H9 (cell line): ENCODE measurements at regions not wholly inside any gene's neighbourhood (a gene's known extent, or its start where the extent isn't known, plus 50 kb on each side); places are given as distances from the start of the nearest gene placed in this dataset.

ENCODE experiments used
- DNase-seq: peaks from one replicate; pipeline ENCODE4 v3.0.0-alpha.2; 2017
- H2AFZ ChIP-seq: one replicate; pipeline ENCODE4 v1.6.1; 2013; ENCODE audit warnings: mild to moderate bottlenecking, low read length, control low read depth, moderate library complexity
- H2AK5ac ChIP-seq: 2 replicates; pipeline ENCODE4 v1.6.1; 2013; ENCODE audit warnings: low read length, control low read depth, mixed read lengths; ENCODE audit not compliant: insufficient read length
- H2BK120ac ChIP-seq: one replicate; pipeline ENCODE4 v1.6.1; 2013; ENCODE audit warnings: low read depth, mild to moderate bottlenecking, low read length, control low read depth, inconsistent platforms; ENCODE audit not compliant: poor library complexity, severe bottlenecking
- H2BK12ac ChIP-seq: 2 replicates; pipeline ENCODE4 v1.6.1; 2013; ENCODE audit warnings: low read length, control low read depth, mixed read lengths, low read depth; ENCODE audit not compliant: insufficient read length
- H2BK15ac ChIP-seq: 2 replicates; pipeline ENCODE4 v1.6.1; 2013; ENCODE audit warnings: low read depth, low read length, control low read depth
- H2BK20ac ChIP-seq: one replicate; pipeline ENCODE4 v1.6.1; 2013; ENCODE audit warnings: low read depth, mild to moderate bottlenecking, low read length, control low read depth, inconsistent platforms; ENCODE audit not compliant: poor library complexity, severe bottlenecking
- H2BK5ac ChIP-seq: 2 replicates; pipeline ENCODE4 v1.6.1; 2013; ENCODE audit warnings: low read length, control low read depth, mixed read lengths; ENCODE audit not compliant: insufficient read length
- H3K14ac ChIP-seq: 2 replicates; pipeline ENCODE4 v1.6.1; 2013; ENCODE audit warnings: low read length, control low read depth; ENCODE audit not compliant: insufficient read depth
- H3K18ac ChIP-seq: 2 replicates; pipeline ENCODE4 v1.6.1; 2013; ENCODE audit warnings: low read depth, mild to moderate bottlenecking, mixed read lengths, low read length, control low read depth; ENCODE audit not compliant: insufficient read length
- H3K23ac ChIP-seq: 2 replicates; pipeline ENCODE4 v1.6.1; 2013; ENCODE audit warnings: low read length, control low read depth, mixed read lengths, low read depth; ENCODE audit not compliant: insufficient read length
- H3K23me2 ChIP-seq: 2 replicates; pipeline ENCODE4 v1.6.1; 2013; ENCODE audit warnings: low read depth, mild to moderate bottlenecking, mixed read lengths, low read length, control low read depth; ENCODE audit not compliant: insufficient read length, poor library complexity, severe bottlenecking
- H3K27ac ChIP-seq: 2 replicates; pipeline ENCODE4 v1.5.1; 2013; ENCODE audit warnings: low read length, control low read depth, mixed read lengths, low read depth; ENCODE audit not compliant: insufficient read length
- H3K27me3 ChIP-seq: 2 replicates; pipeline ENCODE4 v1.6.1; 2013; ENCODE audit warnings: low read length, control low read depth, inconsistent platforms; ENCODE audit not compliant: insufficient read depth
- H3K4ac ChIP-seq: 2 replicates; pipeline ENCODE4 v1.6.1; 2013; ENCODE audit warnings: low read depth, mild to moderate bottlenecking, control low read depth, inconsistent platforms, low read length, moderate library complexity
- H3K4me1 ChIP-seq: 2 replicates; pipeline ENCODE4 v1.6.1; 2013; ENCODE audit warnings: low read length, control low read depth, inconsistent platforms; ENCODE audit not compliant: insufficient read depth
- H3K4me2 ChIP-seq: 2 replicates; pipeline ENCODE4 v1.6.1; 2013; ENCODE audit warnings: low read length, control low read depth, mixed read lengths; ENCODE audit not compliant: insufficient read length, insufficient read depth
- H3K56ac ChIP-seq: 2 replicates; pipeline ENCODE4 v1.6.1; 2013; ENCODE audit warnings: low read depth, mild to moderate bottlenecking, mixed read lengths, low read length, control low read depth; ENCODE audit not compliant: insufficient read length
- H3K79me1 ChIP-seq: 2 replicates; pipeline ENCODE4 v1.6.1; 2013; ENCODE audit warnings: low read depth, mild to moderate bottlenecking, moderate library complexity, low read length, control low read depth, inconsistent platforms; ENCODE audit not compliant: insufficient read depth, poor library complexity, severe bottlenecking
- H3K79me2 ChIP-seq: 2 replicates; pipeline ENCODE4 v1.6.1; 2013; ENCODE audit warnings: low read length, control low read depth, inconsistent platforms; ENCODE audit not compliant: insufficient read depth
- H3K9ac ChIP-seq: 2 replicates; pipeline ENCODE4 v1.6.1; 2013; ENCODE audit warnings: low read length, control low read depth, mixed read lengths; ENCODE audit not compliant: insufficient read length; ENCODE audit errors: extremely low read depth
- H3K9me3 ChIP-seq: one replicate; pipeline ENCODE4 v1.6.1; 2013; ENCODE audit warnings: low read depth, low read length, inconsistent platforms; ENCODE audit not compliant: control insufficient read depth
- H3T11ph ChIP-seq: one replicate; pipeline ENCODE4 v1.6.1; 2013; ENCODE audit warnings: mild to moderate bottlenecking, low read length, control low read depth, inconsistent platforms
- H4K20me1 ChIP-seq: one replicate; pipeline ENCODE4 v1.6.1; 2013; ENCODE audit not compliant: control insufficient read depth, insufficient read length, insufficient read depth
- H4K5ac ChIP-seq: 2 replicates; pipeline ENCODE4 v1.6.1; 2013; ENCODE audit warnings: low read depth, mild to moderate bottlenecking, mixed read lengths, low read length, control low read depth; ENCODE audit not compliant: insufficient read length
- H4K8ac ChIP-seq: replicated peaks from 2 replicates; pipeline ENCODE4 v1.6.1; 2013; ENCODE audit warnings: low read length, control low read depth, mixed read lengths, low read depth; ENCODE audit not compliant: insufficient read length
- H4K91ac ChIP-seq: 2 replicates; pipeline ENCODE4 v1.6.1; 2013; ENCODE audit warnings: low read depth, mild to moderate bottlenecking, moderate library complexity, mixed read lengths, low read length, control low read depth; ENCODE audit not compliant: insufficient read length
- H3K27ac Mint-ChIP-seq, 3 experiments: 2 replicates in 2 of 3; 3 replicates in 1 of 3; pipeline ENCODE4 v1.8.0; 2020 to 2021; ENCODE audit warnings: mixed read lengths in 3 of 3, mild to moderate bottlenecking in 1 of 3, moderate library complexity in 1 of 3
- H3K27me3 Mint-ChIP-seq: 2 replicates; pipeline ENCODE4 v1.8.0; 2021; ENCODE audit warnings: low read depth, mild to moderate bottlenecking, moderate library complexity, mixed read lengths
- H3K36me3 Mint-ChIP-seq, 3 experiments: 2 replicates in 2 of 3; 3 replicates in 1 of 3; pipeline ENCODE4 v1.8.0; 2020 to 2021; ENCODE audit warnings: low read depth in 3 of 3, mixed read lengths in 3 of 3; ENCODE audit not compliant: insufficient read depth in 1 of 3
- H3K4me1 Mint-ChIP-seq, 2 experiments: 2 replicates each; pipeline ENCODE4 v1.8.0; 2020; ENCODE audit warnings: mixed read lengths in 2 of 2
- H3K4me3 Mint-ChIP-seq, 2 experiments: 2 replicates in 1 of 2; 3 replicates in 1 of 2; pipeline ENCODE4 v1.8.0; 2020 to 2021; ENCODE audit warnings: mild to moderate bottlenecking in 2 of 2, mixed read lengths in 2 of 2, moderate library complexity in 1 of 2
- H3K9me3 Mint-ChIP-seq, 2 experiments: 2 replicates in 1 of 2; 3 replicates in 1 of 2; pipeline ENCODE4 v1.8.0; 2020; ENCODE audit warnings: mild to moderate bottlenecking in 2 of 2, mixed read lengths in 2 of 2, moderate library complexity in 1 of 2
- WGBS: extraction: QIAGEN DNeasy Blood & Tissue Kit; methylation state at CpG from one replicate; pipeline ENCODE4 v1.1.7; 2013; ENCODE audit warnings: missing lambda C conversion rate, low lambda C conversion rate, mixed read lengths; ENCODE audit not compliant: insufficient read length; ENCODE audit errors: extremely low coverage; 5-methylcytosine and 5-hydroxymethylcytosine counted together
- TF ChIP-seq, protein P1 (sequence below): fragments of 200-600 bp; sonication (generic); conservative IDR thresholded peaks from 3 replicates; pipeline ENCODE4 v1.8.0; 2021; ENCODE audit warnings: antibody characterized with exemption, mild to moderate bottlenecking

DNA sequence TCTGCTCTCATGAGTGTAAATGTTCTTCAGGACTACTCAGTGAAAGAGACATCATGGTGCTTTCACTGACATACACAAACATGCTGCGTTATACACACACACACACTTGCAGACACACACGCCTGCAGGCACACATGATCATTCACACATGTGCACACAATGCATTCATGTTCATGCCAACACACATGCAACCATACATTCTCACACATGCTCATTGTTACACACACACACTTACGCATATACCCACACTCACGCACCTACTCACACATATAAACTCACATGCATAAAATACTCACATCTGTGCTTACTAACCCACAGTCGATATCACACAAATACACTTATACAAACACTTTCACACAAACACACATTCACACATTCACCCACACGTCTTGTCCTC, 241.6 kb downstream of the LMX1A start:
- TF ChIP-seq, protein P1, sequence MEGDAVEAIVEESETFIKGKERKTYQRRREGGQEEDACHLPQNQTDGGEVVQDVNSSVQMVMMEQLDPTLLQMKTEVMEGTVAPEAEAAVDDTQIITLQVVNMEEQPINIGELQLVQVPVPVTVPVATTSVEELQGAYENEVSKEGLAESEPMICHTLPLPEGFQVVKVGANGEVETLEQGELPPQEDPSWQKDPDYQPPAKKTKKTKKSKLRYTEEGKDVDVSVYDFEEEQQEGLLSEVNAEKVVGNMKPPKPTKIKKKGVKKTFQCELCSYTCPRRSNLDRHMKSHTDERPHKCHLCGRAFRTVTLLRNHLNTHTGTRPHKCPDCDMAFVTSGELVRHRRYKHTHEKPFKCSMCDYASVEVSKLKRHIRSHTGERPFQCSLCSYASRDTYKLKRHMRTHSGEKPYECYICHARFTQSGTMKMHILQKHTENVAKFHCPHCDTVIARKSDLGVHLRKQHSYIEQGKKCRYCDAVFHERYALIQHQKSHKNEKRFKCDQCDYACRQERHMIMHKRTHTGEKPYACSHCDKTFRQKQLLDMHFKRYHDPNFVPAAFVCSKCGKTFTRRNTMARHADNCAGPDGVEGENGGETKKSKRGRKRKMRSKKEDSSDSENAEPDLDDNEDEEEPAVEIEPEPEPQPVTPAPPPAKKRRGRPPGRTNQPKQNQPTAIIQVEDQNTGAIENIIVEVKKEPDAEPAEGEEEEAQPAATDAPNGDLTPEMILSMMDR = no peak
- H3K4ac ChIP-seq = no peak overlapping the region
- Mint-ChIP-seq H3K27ac (no peak overlapping the region), H3K4me3 (no peak overlapping the region), H3K27me3 (peaks cover 66% of the 10 kb centered on the region), H3K9me3 (peaks cover 0 to 2% of the 10 kb centered on the region in 2 experiments; a peak in 1 of 5 replicates), H3K36me3 (no peaks in the 10 kb centered on the region), H3K4me1 (peaks cover 9 to 11% of the 10 kb centered on the region in 2 experiments; a peak in 3 of 4 replicates)
- H2AK5ac ChIP-seq = no peak overlapping the region
- H3K27ac ChIP-seq = no peak overlapping the region
- peaks cover 18% of the 10 kb centered on the region; the same call in 1 of the 2 replicates for H3K27me3 ChIP-seq
- DNase-seq = no peak
- no peak overlapping the region for H2BK5ac ChIP-seq
- H4K5ac ChIP-seq = no peak overlapping the region
- H2BK15ac ChIP-seq = no peak overlapping the region
- no peak overlapping the region for H2BK20ac ChIP-seq
- no peak overlapping the region for H2BK120ac ChIP-seq
- no peak overlapping the region for H3K18ac ChIP-seq
- no peaks in the 10 kb centered on the region for H3K4me1 ChIP-seq
- H3T11ph ChIP-seq = no peak overlapping the region
- no peak overlapping the region for H2BK12ac ChIP-seq
- 100% methylated on average over 4 of the region's 6 CpGs for WGBS
- no peak overlapping the region for H3K9ac ChIP-seq
- H4K8ac ChIP-seq = no peak overlapping the region
- H3K23me2 ChIP-seq = peaks cover 4% of the 10 kb centered on the region
- no peaks in the 10 kb centered on the region for H4K20me1 ChIP-seq
- H3K79me1 ChIP-seq = no peaks in the 10 kb centered on the region
- no peaks in the 10 kb centered on the region for H3K79me2 ChIP-seq
- H3K23ac ChIP-seq = no peak overlapping the region
- H3K14ac ChIP-seq = no peak overlapping the region
- H2AFZ ChIP-seq = no peak overlapping the region
- no peak overlapping the region for H3K56ac ChIP-seq
- no peak overlapping the region for H3K4me2 ChIP-seq
- no peaks in the 10 kb centered on the region for H3K9me3 ChIP-seq
- no peak overlapping the region for H4K91ac ChIP-seq
